ENCODE measurements at regions not wholly inside any gene's neighbourhood (a gene's known extent, or its start where the extent isn't known, plus 50 kb on each side); places are given as distances from the start of the nearest gene placed in this dataset.

DNA sequence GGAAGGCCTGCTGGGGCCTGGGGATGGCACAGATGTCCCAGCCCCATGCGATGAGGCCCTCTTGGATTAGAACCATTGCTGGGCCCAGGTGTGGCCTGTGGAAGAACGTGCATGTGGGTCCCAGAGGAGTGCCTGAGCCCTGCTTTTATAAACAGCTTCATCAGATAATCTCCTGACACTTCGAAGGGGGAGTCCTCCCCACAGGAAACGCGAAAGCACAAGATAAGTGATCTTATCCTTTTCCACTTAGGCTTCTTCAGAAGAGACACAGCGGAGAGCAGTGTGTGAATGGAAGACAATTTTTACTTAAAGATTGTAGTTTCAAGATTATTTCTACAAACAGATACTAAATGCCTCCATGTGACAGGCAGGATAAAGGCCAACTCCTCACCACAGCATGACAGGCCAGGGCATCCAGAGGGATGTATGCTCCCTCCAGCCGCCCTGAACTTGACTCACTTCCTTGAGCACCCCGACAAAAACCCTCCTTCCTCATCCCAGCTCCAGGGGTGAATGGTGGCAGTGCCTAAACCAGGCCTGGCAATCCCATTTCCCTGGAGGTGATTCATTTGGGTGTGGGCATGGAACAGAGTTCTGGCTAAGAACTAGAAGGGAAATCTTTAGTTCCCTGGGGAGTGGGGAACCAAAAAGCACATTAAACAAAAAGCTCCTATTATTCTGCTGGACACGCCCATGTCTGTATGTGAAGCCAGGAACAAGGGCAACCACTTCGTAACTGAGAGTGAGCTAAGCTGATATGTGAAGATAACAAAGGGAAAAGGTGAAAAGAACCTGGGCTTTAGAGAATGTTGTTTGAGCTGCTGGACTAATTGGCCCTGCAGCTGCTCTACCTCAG lies 56.2 kb upstream of the TMEM163 start (continued):
- TF ChIP-seq, protein P1, sequence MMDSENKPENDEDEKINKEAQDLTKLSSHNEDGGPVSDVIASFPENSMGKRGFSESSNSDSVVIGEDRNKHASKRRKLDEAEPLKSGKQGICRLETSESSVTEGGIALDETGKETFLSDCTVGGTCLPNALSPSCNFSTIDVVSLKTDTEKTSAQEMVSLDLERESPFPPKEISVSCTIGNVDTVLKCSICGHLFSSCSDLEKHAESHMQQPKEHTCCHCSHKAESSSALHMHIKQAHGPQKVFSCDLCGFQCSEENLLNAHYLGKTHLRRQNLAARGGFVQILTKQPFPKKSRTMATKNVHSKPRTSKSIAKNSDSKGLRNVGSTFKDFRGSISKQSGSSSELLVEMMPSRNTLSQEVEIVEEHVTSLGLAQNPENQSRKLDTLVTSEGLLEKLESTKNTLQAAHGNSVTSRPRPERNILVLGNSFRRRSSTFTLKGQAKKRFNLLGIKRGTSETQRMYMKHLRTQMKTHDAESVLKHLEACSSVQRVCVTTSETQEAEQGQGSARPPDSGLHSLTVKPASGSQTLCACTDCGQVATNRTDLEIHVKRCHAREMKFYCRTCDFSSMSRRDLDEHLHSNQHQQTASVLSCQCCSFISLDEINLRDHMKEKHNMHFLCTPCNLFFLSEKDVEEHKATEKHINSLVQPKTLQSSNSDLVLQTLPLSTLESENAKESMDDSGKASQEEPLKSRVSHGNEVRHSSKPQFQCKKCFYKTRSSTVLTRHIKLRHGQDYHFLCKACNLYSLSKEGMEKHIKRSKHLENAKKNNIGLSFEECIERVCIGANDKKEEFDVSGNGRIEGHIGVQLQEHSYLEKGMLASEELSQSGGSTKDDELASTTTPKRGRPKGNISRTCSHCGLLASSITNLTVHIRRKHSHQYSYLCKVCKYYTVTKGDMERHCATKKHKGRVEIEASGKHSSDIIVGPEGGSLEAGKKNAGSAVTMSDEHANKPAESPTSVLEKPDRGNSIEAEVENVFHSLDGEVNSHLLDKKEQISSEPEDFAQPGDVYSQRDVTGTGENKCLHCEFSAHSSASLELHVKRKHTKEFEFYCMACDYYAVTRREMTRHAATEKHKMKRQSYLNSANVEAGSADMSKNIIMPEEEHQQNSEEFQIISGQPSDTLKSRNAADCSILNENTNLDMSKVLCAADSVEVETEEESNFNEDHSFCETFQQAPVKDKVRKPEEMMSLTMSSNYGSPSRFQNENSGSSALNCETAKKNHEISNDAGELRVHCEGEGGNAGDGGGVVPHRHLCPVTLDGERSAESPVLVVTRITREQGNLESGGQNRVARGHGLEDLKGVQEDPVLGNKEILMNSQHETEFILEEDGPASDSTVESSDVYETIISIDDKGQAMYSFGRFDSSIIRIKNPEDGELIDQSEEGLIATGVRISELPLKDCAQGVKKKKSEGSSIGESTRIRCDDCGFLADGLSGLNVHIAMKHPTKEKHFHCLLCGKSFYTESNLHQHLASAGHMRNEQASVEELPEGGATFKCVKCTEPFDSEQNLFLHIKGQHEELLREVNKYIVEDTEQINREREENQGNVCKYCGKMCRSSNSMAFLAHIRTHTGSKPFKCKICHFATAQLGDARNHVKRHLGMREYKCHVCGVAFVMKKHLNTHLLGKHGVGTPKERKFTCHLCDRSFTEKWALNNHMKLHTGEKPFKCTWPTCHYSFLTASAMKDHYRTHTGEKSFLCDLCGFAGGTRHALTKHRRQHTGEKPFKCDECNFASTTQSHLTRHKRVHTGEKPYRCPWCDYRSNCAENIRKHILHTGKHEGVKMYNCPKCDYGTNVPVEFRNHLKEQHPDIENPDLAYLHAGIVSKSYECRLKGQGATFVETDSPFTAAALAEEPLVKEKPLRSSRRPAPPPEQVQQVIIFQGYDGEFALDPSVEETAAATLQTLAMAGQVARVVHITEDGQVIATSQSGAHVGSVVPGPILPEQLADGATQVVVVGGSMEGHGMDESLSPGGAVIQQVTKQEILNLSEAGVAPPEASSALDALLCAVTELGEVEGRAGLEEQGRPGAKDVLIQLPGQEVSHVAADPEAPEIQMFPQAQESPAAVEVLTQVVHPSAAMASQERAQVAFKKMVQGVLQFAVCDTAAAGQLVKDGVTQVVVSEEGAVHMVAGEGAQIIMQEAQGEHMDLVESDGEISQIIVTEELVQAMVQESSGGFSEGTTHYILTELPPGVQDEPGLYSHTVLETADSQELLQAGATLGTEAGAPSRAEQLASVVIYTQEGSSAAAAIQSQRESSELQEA (IDR thresholded peaks at IDR 0.05; ENCODE audit: low read depth), result no peak
- TF ChIP-seq, protein P2, sequence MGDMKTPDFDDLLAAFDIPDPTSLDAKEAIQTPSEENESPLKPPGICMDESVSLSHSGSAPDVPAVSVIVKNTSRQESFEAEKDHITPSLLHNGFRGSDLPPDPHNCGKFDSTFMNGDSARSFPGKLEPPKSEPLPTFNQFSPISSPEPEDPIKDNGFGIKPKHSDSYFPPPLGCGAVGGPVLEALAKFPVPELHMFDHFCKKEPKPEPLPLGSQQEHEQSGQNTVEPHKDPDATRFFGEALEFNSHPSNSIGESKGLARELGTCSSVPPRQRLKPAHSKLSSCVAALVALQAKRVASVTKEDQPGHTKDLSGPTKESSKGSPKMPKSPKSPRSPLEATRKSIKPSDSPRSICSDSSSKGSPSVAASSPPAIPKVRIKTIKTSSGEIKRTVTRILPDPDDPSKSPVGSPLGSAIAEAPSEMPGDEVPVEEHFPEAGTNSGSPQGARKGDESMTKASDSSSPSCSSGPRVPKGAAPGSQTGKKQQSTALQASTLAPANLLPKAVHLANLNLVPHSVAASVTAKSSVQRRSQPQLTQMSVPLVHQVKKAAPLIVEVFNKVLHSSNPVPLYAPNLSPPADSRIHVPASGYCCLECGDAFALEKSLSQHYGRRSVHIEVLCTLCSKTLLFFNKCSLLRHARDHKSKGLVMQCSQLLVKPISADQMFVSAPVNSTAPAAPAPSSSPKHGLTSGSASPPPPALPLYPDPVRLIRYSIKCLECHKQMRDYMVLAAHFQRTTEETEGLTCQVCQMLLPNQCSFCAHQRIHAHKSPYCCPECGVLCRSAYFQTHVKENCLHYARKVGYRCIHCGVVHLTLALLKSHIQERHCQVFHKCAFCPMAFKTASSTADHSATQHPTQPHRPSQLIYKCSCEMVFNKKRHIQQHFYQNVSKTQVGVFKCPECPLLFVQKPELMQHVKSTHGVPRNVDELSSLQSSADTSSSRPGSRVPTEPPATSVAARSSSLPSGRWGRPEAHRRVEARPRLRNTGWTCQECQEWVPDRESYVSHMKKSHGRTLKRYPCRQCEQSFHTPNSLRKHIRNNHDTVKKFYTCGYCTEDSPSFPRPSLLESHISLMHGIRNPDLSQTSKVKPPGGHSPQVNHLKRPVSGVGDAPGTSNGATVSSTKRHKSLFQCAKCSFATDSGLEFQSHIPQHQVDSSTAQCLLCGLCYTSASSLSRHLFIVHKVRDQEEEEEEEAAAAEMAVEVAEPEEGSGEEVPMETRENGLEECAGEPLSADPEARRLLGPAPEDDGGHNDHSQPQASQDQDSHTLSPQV (IDR thresholded peaks at IDR 0.05), result no peak
- no peak for TF ChIP-seq ZNF586 (CRISPR knock-in tag; conservative IDR thresholded peaks at IDR 0.05)
- no peak for TF ChIP-seq PRPF4 (IDR thresholded peaks at IDR 0.05; ENCODE audit: insufficient read depth, low read depth, low read length, poor library complexity, severe bottlenecking)
- TF ChIP-seq HNRNPL (IDR thresholded peaks at IDR 0.05; ENCODE audit: low read depth, low read length), result no peak
- TF ChIP-seq PCBP1 (IDR thresholded peaks at IDR 0.05; ENCODE audit: low read depth, low read length, poor library complexity, severe bottlenecking), result no peak
- TF ChIP-seq, protein P3, sequence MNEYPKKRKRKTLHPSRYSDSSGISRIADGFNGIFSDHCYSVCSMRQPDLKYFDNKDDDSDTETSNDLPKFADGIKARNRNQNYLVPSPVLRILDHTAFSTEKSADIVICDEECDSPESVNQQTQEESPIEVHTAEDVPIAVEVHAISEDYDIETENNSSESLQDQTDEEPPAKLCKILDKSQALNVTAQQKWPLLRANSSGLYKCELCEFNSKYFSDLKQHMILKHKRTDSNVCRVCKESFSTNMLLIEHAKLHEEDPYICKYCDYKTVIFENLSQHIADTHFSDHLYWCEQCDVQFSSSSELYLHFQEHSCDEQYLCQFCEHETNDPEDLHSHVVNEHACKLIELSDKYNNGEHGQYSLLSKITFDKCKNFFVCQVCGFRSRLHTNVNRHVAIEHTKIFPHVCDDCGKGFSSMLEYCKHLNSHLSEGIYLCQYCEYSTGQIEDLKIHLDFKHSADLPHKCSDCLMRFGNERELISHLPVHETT (CRISPR knock-in tag; conservative IDR thresholded peaks at IDR 0.05 in 1 of 2, IDR thresholded peaks at IDR 0.05 in 1 of 2), result peak in 1 of 2 experiments; percentile 64; a peak in 1 of 4 replicates
- TF ChIP-seq ARID2 (IDR thresholded peaks at IDR 0.05), result no peak
- TF ChIP-seq SMAD2 (IDR thresholded peaks at IDR 0.05; ENCODE audit: low read depth, low read length), result no peak
- TF ChIP-seq, protein P4, sequence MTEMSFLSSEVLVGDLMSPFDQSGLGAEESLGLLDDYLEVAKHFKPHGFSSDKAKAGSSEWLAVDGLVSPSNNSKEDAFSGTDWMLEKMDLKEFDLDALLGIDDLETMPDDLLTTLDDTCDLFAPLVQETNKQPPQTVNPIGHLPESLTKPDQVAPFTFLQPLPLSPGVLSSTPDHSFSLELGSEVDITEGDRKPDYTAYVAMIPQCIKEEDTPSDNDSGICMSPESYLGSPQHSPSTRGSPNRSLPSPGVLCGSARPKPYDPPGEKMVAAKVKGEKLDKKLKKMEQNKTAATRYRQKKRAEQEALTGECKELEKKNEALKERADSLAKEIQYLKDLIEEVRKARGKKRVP (CRISPR knock-in tag; IDR thresholded peaks at IDR 0.05), result no peak
- TF ChIP-seq ZNF232 (CRISPR knock-in tag; IDR thresholded peaks at IDR 0.05), result no peak
